ENCODE measurements at regions not wholly inside any gene's neighbourhood (a gene's known extent, or its start where the extent isn't known, plus 50 kb on each side); places are given as distances from the start of the nearest gene placed in this dataset.

DNA sequence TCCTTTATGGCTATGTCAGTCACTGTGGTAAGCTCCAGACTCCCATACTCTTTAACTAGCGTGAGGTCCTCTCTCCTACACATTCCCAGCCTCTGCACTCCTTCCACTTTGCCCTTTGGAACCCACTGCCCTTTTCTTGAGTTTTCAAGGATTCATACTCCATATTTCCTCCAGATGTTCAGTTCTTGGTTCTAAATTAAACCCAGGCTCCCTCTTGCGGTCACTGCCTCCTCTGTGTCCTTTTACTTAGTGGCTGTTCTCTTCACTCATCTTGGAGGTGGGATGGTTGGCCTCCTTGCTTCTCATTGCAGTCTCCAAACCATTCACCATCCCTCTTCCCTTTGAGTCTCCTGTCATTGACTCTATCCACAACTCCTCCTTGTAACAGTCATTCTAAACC, 208.1 kb downstream of the TGFB2 start:
- Histone ChIP-seq H2AFZ (ENCODE audit: low read depth, low read length, severe bottlenecking) (no peak overlapping the region), H3K79me2 (ENCODE audit: insufficient read depth, low read length) (no peaks in the 10 kb centered on the region), H3K4me2 (ENCODE audit: low read depth, low read length, poor library complexity, severe bottlenecking) (no peak overlapping the region), H3K27me3 (ENCODE audit: low read length) (no peaks in the 10 kb centered on the region), H3K9me2 (replicated peaks; ENCODE audit: insufficient read depth, low read length) (no peaks in the 10 kb centered on the region), H3K9me3 (ENCODE audit: insufficient read depth, low read length) (no peaks in the 10 kb centered on the region), H3K36me3 (ENCODE audit: low read length) (no peaks in the 10 kb centered on the region), H3K9ac (ENCODE audit: low read length) (no peak overlapping the region), H3K4me3 (ENCODE audit: insufficient read depth, low read length, poor library complexity, severe bottlenecking) (no peak overlapping the region), H3K27ac (ENCODE audit: low read depth, low read length) (no peak overlapping the region), H3F3A (ENCODE audit: insufficient read depth) (no peaks in the 10 kb centered on the region), H4K20me1 (ENCODE audit: low read depth, low read length) (no peaks in the 10 kb centered on the region)
- TF ChIP-seq EZH2phosphoT487 (conservative IDR thresholded peaks at IDR 0.05; ENCODE audit: low read length), result no peak
- TF ChIP-seq, protein P1, sequence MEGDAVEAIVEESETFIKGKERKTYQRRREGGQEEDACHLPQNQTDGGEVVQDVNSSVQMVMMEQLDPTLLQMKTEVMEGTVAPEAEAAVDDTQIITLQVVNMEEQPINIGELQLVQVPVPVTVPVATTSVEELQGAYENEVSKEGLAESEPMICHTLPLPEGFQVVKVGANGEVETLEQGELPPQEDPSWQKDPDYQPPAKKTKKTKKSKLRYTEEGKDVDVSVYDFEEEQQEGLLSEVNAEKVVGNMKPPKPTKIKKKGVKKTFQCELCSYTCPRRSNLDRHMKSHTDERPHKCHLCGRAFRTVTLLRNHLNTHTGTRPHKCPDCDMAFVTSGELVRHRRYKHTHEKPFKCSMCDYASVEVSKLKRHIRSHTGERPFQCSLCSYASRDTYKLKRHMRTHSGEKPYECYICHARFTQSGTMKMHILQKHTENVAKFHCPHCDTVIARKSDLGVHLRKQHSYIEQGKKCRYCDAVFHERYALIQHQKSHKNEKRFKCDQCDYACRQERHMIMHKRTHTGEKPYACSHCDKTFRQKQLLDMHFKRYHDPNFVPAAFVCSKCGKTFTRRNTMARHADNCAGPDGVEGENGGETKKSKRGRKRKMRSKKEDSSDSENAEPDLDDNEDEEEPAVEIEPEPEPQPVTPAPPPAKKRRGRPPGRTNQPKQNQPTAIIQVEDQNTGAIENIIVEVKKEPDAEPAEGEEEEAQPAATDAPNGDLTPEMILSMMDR (IDR thresholded peaks at IDR 0.05; ENCODE audit: insufficient read depth, low read length, poor library complexity, severe bottlenecking), result no peak

DNA sequence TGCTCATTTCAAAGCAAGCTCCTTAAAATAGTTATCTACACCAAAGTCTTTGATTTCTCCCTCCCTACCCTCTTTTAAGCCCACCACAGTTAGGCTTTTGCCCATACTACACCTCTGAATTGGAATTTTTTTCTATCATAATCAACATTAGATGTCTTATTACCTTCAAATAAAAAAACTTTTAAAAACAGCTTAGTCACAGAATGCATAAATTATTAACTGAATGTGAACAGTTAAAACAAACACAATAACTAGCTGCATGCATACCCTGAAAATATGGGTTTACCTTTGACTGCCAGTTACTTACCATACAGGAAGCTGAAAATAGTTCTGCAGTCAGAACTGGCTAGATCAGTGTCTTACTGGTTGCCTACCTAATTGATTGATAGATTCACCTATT, 210.9 kb downstream of the TGFB2 start:
- TF ChIP-seq, protein P1 (IDR thresholded peaks at IDR 0.05; ENCODE audit: insufficient read depth, low read length, poor library complexity, severe bottlenecking), result no peak
- TF ChIP-seq EZH2phosphoT487 (conservative IDR thresholded peaks at IDR 0.05; ENCODE audit: low read length), result no peak
- Histone ChIP-seq H3K4me3 (ENCODE audit: insufficient read depth, low read length, poor library complexity, severe bottlenecking) (no peak overlapping the region), H2AFZ (ENCODE audit: low read depth, low read length, severe bottlenecking) (no peak overlapping the region)

GRCh38 chr1:218557731-218558130, 212.6 kb downstream of the TGFB2 start:
- no peaks in the 10 kb centered on the region for H3K9me3 ChIP-seq (ENCODE audit: insufficient read depth, low read length)

More for the DNA sequence above, 210.9 kb downstream of the TGFB2 start:
- no peaks in the 10 kb centered on the region for H3K36me3 ChIP-seq (ENCODE audit: low read length)
- no peaks in the 10 kb centered on the region for H4K20me1 ChIP-seq (ENCODE audit: low read depth, low read length)
- no peaks in the 10 kb centered on the region for H3K27me3 ChIP-seq (ENCODE audit: low read length)
- no peak overlapping the region for H3K9ac ChIP-seq (ENCODE audit: low read length)
- H3F3A ChIP-seq (ENCODE audit: insufficient read depth), result no peaks in the 10 kb centered on the region
- no peaks in the 10 kb centered on the region for H3K9me3 ChIP-seq (ENCODE audit: insufficient read depth, low read length)
- no peak overlapping the region for H3K27ac ChIP-seq (ENCODE audit: low read depth, low read length)
- H3K4me2 ChIP-seq (ENCODE audit: low read depth, low read length, poor library complexity, severe bottlenecking), result no peak overlapping the region
- H3K9me2 ChIP-seq (replicated peaks; ENCODE audit: insufficient read depth, low read length), result no peaks in the 10 kb centered on the region
- no peaks in the 10 kb centered on the region for H3K79me2 ChIP-seq (ENCODE audit: insufficient read depth, low read length)

More at GRCh38 chr1:218557731-218558130, 212.6 kb downstream of the TGFB2 start:
- no peak overlapping the region for H3K4me3 ChIP-seq (ENCODE audit: insufficient read depth, low read length, poor library complexity, severe bottlenecking)
- no peak overlapping the region for H3K9ac ChIP-seq (ENCODE audit: low read length)
- H3K36me3 ChIP-seq (ENCODE audit: low read length), result no peaks in the 10 kb centered on the region
- no peak overlapping the region for H3K4me2 ChIP-seq (ENCODE audit: low read depth, low read length, poor library complexity, severe bottlenecking)
- no peaks in the 10 kb centered on the region for H3K79me2 ChIP-seq (ENCODE audit: insufficient read depth, low read length)
- no peaks in the 10 kb centered on the region for H3K27me3 ChIP-seq (ENCODE audit: low read length)
- H4K20me1 ChIP-seq (ENCODE audit: low read depth, low read length), result no peaks in the 10 kb centered on the region
- no peaks in the 10 kb centered on the region for H3F3A ChIP-seq (ENCODE audit: insufficient read depth)
- no peak overlapping the region for H2AFZ ChIP-seq (ENCODE audit: low read depth, low read length, severe bottlenecking)
- no peaks in the 10 kb centered on the region for H3K9me2 ChIP-seq (replicated peaks; ENCODE audit: insufficient read depth, low read length)
- TF ChIP-seq EZH2phosphoT487 (conservative IDR thresholded peaks at IDR 0.05; ENCODE audit: low read length), result no peak
- TF ChIP-seq, protein P1 (IDR thresholded peaks at IDR 0.05; ENCODE audit: insufficient read depth, low read length, poor library complexity, severe bottlenecking), result no peak
- no peak overlapping the region for H3K27ac ChIP-seq (ENCODE audit: low read depth, low read length)
